Stimulated activated CD4-positive, alpha-beta T cell treated with anti-CD3 and anti-CD28 coated beads, TNF-alpha, amount 100 ng/mL, for 48 hours (primary cell): ENCODE measurements at regions not wholly inside any gene's neighbourhood (a gene's known extent, or its start where the extent isn't known, plus 50 kb on each side); places are given as distances from the start of the nearest gene placed in this dataset.
"Not testable (repeated sequence)": the region's sequence is repeated elsewhere in the genome, so short reads cannot be mapped to it uniquely, and the experiment has no call there.

Experiments used
- DNase-seq, 3 donors: peaks; one replicate each; pipeline ENCODE4 v3.0.0-alpha.2; 2020; ENCODE audit warnings: low read depth in 3 of 3

GRCh38 chr1:204780630-204781029, 90.0 kb upstream of the NFASC start:
- no peak for DNase-seq

GRCh38 chr1:204782118-204782700, 88.5 kb upstream of the NFASC start:
- no peak for DNase-seq

- not testable (repeated sequence) for DNase-seq
These were observed 85.6 kb upstream of the NFASC start for GRCh38 chr1:204785023-204785422.

- DNase-seq, result no peak
These were observed 82.2 kb upstream of the NFASC start for GRCh38 chr1:204788470-204788869.

- DNase-seq, result peak; percentile 56 to 89 (median 77)
These were observed 79.0 kb upstream of the NFASC start for GRCh38 chr1:204791453-204792353.

GRCh38 chr1:204792354-204792692, 78.3 kb upstream of the NFASC start:
- DNase-seq, result no peak

- DNase-seq, result no peak
These were observed 77.3 kb upstream of the NFASC start for GRCh38 chr1:204793259-204793914.

- not testable (repeated sequence) for DNase-seq
These were observed 73.8 kb upstream of the NFASC start for GRCh38 chr1:204796886-204797285.

GRCh38 chr1:204797401-204797800, 73.3 kb upstream of the NFASC start:
- DNase-seq, result no peak

- DNase-seq, result no peak
These were observed 71.0 kb upstream of the NFASC start for GRCh38 chr1:204799630-204800029.

- no peak for DNase-seq
These were observed 69.5 kb upstream of the NFASC start for GRCh38 chr1:204801211-204801610.

- DNase-seq, result no peak
These were observed 68.1 kb upstream of the NFASC start for GRCh38 chr1:204802401-204803175.

GRCh38 chr1:204803607-204804006, 67.1 kb upstream of the NFASC start:
- no peak for DNase-seq

- DNase-seq, result peak; percentile 72 to 83 (median 73)
These were observed 63.5 kb upstream of the NFASC start for GRCh38 chr1:204806943-204807687.

- no peak for DNase-seq
These were observed 61.2 kb upstream of the NFASC start for GRCh38 chr1:204809488-204809887.

GRCh38 chr1:204812842-204813241, 57.8 kb upstream of the NFASC start:
- no peak for DNase-seq

GRCh38 chr1:204813522-204813921, 57.1 kb upstream of the NFASC start:
- DNase-seq, result no peak

GRCh38 chr1:204814166-204814884, 56.3 kb upstream of the NFASC start:
- no peak for DNase-seq

- no peak for DNase-seq
These were observed 53.3 kb upstream of the NFASC start for GRCh38 chr1:204817341-204817740.

GRCh38 chr1:204818998-204819397, 51.7 kb upstream of the NFASC start:
- no peak for DNase-seq

- no peak for DNase-seq
These were observed 51.2 kb upstream of the NFASC start for GRCh38 chr1:204819495-204819894.
